AG20443 (cell line): ENCODE measurements at regions not wholly inside any gene's neighbourhood (a gene's known extent, or its start where the extent isn't known, plus 50 kb on each side); places are given as distances from the start of the nearest gene placed in this dataset.
A peak's percentile ranks its signal among the peaks of the same experiment; 100 is the strongest.
"Not testable (repeated sequence)": the region's sequence is repeated elsewhere in the genome, so short reads cannot be mapped to it uniquely, and the experiment has no call there.

Source experiments
- DNase-seq: peaks from one replicate; pipeline ENCODE4 v3.0.0; 2012; ENCODE audit warnings: low spot score, mixed read lengths

GRCh38 chr21:27771938-27772483, 805.1 kb upstream of the ADAMTS5 start:
- DNase-seq = no peak

GRCh38 chr21:27769763-27770162, 802.9 kb upstream of the ADAMTS5 start:
- DNase-seq = no peak

- not testable (repeated sequence) for DNase-seq
Observed at GRCh38 chr21:27768046-27768637, 801.3 kb upstream of the ADAMTS5 start.

- DNase-seq = no peak
Observed at GRCh38 chr21:27764056-27764455, 797.2 kb upstream of the ADAMTS5 start.

GRCh38 chr21:27761623-27762022, 794.7 kb upstream of the ADAMTS5 start:
- no peak for DNase-seq

- no peak for DNase-seq
Observed at GRCh38 chr21:27759820-27760219, 792.9 kb upstream of the ADAMTS5 start.

- DNase-seq = peak; percentile 16
Observed at GRCh38 chr21:27759091-27759659, 792.3 kb upstream of the ADAMTS5 start.

- DNase-seq = no peak
Observed at GRCh38 chr21:27756191-27756590, 789.3 kb upstream of the ADAMTS5 start.

GRCh38 chr21:27743971-27744564, 777.2 kb upstream of the ADAMTS5 start:
- no peak for DNase-seq

- DNase-seq = no peak
Observed at GRCh38 chr21:27741736-27742135, 774.8 kb upstream of the ADAMTS5 start.

GRCh38 chr21:27740084-27740483, 773.2 kb upstream of the ADAMTS5 start:
- no peak for DNase-seq

GRCh38 chr21:27739187-27739586, 772.3 kb upstream of the ADAMTS5 start:
- no peak for DNase-seq

- DNase-seq = no peak
Observed at GRCh38 chr21:27735699-27736098, 768.8 kb upstream of the ADAMTS5 start.

- no peak for DNase-seq
Observed at GRCh38 chr21:27734146-27734545, 767.3 kb upstream of the ADAMTS5 start.

GRCh38 chr21:27725916-27726315, 759.0 kb upstream of the ADAMTS5 start:
- DNase-seq = no peak

GRCh38 chr21:27722095-27722494, 755.2 kb upstream of the ADAMTS5 start:
- no peak for DNase-seq

- DNase-seq = no peak
Observed at GRCh38 chr21:27721675-27722074, 754.8 kb upstream of the ADAMTS5 start.

GRCh38 chr21:27719226-27719625, 752.3 kb upstream of the ADAMTS5 start:
- DNase-seq = no peak

GRCh38 chr21:27715131-27715530, 748.2 kb upstream of the ADAMTS5 start:
- DNase-seq = no peak

GRCh38 chr21:27713154-27714109, 746.5 kb upstream of the ADAMTS5 start:
- DNase-seq = no peak

- no peak for DNase-seq
Observed at GRCh38 chr21:27704567-27705166, 737.8 kb upstream of the ADAMTS5 start.

GRCh38 chr21:27703791-27704190, 736.9 kb upstream of the ADAMTS5 start:
- peak; percentile 44 for DNase-seq
